Heart left ventricle (tissue), 16 donors: ENCODE measurements at regions not wholly inside any gene's neighbourhood (a gene's known extent, or its start where the extent isn't known, plus 50 kb on each side); places are given as distances from the start of the nearest gene placed in this dataset.

Experiments used
- ATAC-seq, 4 donors: fragments of 200-7000 bp; cut with Tn5 transposase; one replicate each; pipeline ENCODE4 v1.9.1; 2020 to 2022; ENCODE audit warnings: moderate library complexity in 4 of 4, mild to moderate bottlenecking in 3 of 4, moderate number of reproducible peaks in 1 of 4
- DNase-seq, 5 donors: peaks; one replicate each; pipeline ENCODE4 v3.0.0-alpha.2; 2020
- H3K27ac ChIP-seq, 12 donors: fragments of 200-600 bp; sonication (generic) in 4 of 12; one replicate each; pipeline versions ENCODE4 v1.5.0 to v1.8.0; 2016 to 2022; ENCODE audit warnings: mild to moderate bottlenecking in 2 of 12
- H3K27me3 ChIP-seq, 9 donors: fragments of 200-600 bp; sonication (generic) in 2 of 9; one replicate each; pipeline versions ENCODE4 v1.5.1 to v1.8.0; 2016 to 2022; ENCODE audit warnings: mild to moderate bottlenecking in 3 of 9
- H3K36me3 ChIP-seq, 9 donors: fragments of 200-600 bp; sonication (generic) in 2 of 9; one replicate each; pipeline versions ENCODE4 v1.5.0 to v1.8.0; 2018 to 2022; ENCODE audit warnings: mild to moderate bottlenecking in 2 of 9
- H3K4me1 ChIP-seq, 12 donors: fragments of 200-600 bp; sonication (generic) in 4 of 12; one replicate each; pipeline versions ENCODE4 v1.5.0 to v1.8.0; 2016 to 2022; ENCODE audit warnings: mild to moderate bottlenecking in 3 of 12
- H3K4me3 ChIP-seq, 12 donors: fragments of 200-600 bp; sonication (generic) in 4 of 12; one replicate each; pipeline versions ENCODE4 v1.5.0 to v1.8.0; 2017 to 2022; ENCODE audit warnings: mild to moderate bottlenecking in 9 of 12, moderate library complexity in 4 of 12
- H3K9me3 ChIP-seq, 12 donors: fragments of 200-600 bp; sonication (generic) in 4 of 12; one replicate each; pipeline versions ENCODE4 v1.5.0 to v1.8.0; 2016 to 2022; ENCODE audit warnings: mild to moderate bottlenecking in 1 of 12
- POLR2A ChIP-seq, 2 donors: fragments of 450-650 bp; IDR thresholded peaks; one replicate each; pipeline ENCODE4 v1.6.1; 2017; ENCODE audit warnings: antibody characterized with exemption in 2 of 2, mild to moderate bottlenecking in 2 of 2, moderate library complexity in 2 of 2
- WGBS, 4 donors: extraction: QIAGEN DNeasy Blood & Tissue Kit in 2 of 4; methylation state at CpG; one replicate each; pipeline versions ENCODE4 v1.1.5 to v1.1.7; 2013 to 2018; 5-methylcytosine and 5-hydroxymethylcytosine counted together
- intact Hi-C, 10 donors: fragments of 100-400 bp; cut with DNase I; formaldehyde crosslinking; loops; one replicate each; pipeline versions ENCODE4 v1.11.1 to v1.14.2; 2022
- TF ChIP-seq, protein P1 (sequence below), 12 donors: fragments of 200-600 bp; sonication (generic) in 4 of 12; IDR thresholded peaks; one replicate each; pipeline versions ENCODE4 v1.5.0 to v1.8.0; 2018 to 2022; ENCODE audit warnings: antibody characterized with exemption in 12 of 12, mild to moderate bottlenecking in 5 of 12
- donor health status: ischemic (EF 13 %, LVEDD 7.1; RV severe dilation, severe dysfunction).
- donor health status: healthy with polysubstance abuse.
- donor health status: DM: no; HTN: yes; CAD: no.
- donor health status: DM: no; HTN: no; CAD: no.
- donor health status: ischemic (EF 25% LVEDD 6.9; RV normal size, moderate dysfunction).
- donor health status: ischemic (EF 25% LVEDD 5.7; RV mildly dilated, moderate dysfunction).
- donor health status: healthy.
- donor health status: DM: yes; HTN: yes; CAD: no.
- donor health status: ischemic (EF 35%, LVEDD 5.7; RV mildly dilated, moderate dysfunction).
- donor health status: nonischemic (EF 11% LVEDD 7.7; RV severe dilation, severe dysfunction).
- donor health status: DM: yes; HTN: yes; CAD: no.
- donor health status: PGD.
- donor health status: ischemic (EF 29% LVEDD 5.4; RV normal size, mild dysfunction).
- donor health status: nonischemic (EF 23%, LVEDD 6.1; RV moderate dilation, normal function).

DNA sequence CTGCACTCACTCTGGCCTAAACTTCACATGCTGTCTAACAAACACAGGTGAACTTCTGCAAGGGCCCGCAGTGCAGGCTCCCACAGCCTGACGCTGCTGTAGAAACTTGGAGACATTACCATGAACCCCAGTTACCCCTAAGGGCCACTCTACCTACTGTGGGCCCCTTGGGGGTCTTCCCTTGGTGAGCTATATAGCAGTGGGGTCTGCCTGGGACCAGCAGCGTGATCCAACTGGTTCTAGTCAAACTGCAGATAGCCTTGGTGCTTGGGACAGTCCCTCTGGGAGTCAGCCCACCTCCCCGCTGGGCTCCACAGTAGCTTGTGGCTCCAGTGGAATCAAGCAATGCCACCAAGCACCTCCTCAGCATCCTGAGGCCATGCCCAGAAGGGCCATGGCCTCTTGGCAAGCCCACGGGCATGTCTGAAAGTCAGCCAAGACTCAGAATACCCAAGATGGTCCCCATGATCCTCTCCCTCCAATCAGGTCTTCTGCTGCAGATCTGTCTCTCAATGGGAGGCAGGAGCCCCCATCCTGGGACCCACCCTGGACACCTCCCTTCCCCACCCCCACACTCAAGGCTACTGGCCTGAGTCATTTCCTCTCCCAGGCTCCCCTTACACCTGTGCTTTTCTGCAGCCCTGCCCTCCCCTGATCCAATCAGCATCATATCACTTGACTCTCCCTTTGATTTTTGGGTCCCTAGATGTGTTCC, 230.0 kb upstream of the IRX1 start:
- Histone ChIP-seq H3K36me3 (no peaks in the 10 kb centered on the region), H3K27ac (no peak overlapping the region), H3K27me3 (peaks cover 0 to 10% (median 0%) of the 10 kb centered on the region in 9 donors), H3K9me3 (peaks cover 0 to 10% (median 0%) of the 10 kb centered on the region in 12 donors), H3K4me3 (no peak overlapping the region), H3K4me1 (no peaks in the 10 kb centered on the region)
- WGBS, 4 donors, result 83 to 88% (median 84%) methylated on average over 4 to 5 of the region's 5 CpGs
- DNase-seq (no peak), ATAC-seq (no peak)
- no peak for TF ChIP-seq POLR2A (IDR thresholded peaks at IDR 0.05)
- TF ChIP-seq, protein P1, sequence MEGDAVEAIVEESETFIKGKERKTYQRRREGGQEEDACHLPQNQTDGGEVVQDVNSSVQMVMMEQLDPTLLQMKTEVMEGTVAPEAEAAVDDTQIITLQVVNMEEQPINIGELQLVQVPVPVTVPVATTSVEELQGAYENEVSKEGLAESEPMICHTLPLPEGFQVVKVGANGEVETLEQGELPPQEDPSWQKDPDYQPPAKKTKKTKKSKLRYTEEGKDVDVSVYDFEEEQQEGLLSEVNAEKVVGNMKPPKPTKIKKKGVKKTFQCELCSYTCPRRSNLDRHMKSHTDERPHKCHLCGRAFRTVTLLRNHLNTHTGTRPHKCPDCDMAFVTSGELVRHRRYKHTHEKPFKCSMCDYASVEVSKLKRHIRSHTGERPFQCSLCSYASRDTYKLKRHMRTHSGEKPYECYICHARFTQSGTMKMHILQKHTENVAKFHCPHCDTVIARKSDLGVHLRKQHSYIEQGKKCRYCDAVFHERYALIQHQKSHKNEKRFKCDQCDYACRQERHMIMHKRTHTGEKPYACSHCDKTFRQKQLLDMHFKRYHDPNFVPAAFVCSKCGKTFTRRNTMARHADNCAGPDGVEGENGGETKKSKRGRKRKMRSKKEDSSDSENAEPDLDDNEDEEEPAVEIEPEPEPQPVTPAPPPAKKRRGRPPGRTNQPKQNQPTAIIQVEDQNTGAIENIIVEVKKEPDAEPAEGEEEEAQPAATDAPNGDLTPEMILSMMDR (IDR thresholded peaks at IDR 0.05), result no peak
- intact Hi-C loops, result no loop called here

GRCh38 chr5:3364941-3365340, 230.7 kb upstream of the IRX1 start:
- 65 to 72% (median 70%) methylated on average over 4 of the region's 4 CpGs for WGBS, 4 donors
- peaks cover 0 to 10% (median 0%) of the 10 kb centered on the region in 9 donors for H3K27me3 ChIP-seq
- H3K9me3 ChIP-seq, result peaks cover 0 to 13% (median 0%) of the 10 kb centered on the region in 12 donors
- H3K4me3 ChIP-seq, result no peak overlapping the region
- ATAC-seq (no peak), DNase-seq (no peak)
- intact Hi-C loops, result no loop called here
- no peaks in the 10 kb centered on the region for H3K36me3 ChIP-seq
- H3K27ac ChIP-seq, result no peak overlapping the region
- TF ChIP-seq, protein P1 (IDR thresholded peaks at IDR 0.05), result no peak
- TF ChIP-seq POLR2A (IDR thresholded peaks at IDR 0.05), result no peak
- H3K4me1 ChIP-seq, result no peaks in the 10 kb centered on the region

DNA sequence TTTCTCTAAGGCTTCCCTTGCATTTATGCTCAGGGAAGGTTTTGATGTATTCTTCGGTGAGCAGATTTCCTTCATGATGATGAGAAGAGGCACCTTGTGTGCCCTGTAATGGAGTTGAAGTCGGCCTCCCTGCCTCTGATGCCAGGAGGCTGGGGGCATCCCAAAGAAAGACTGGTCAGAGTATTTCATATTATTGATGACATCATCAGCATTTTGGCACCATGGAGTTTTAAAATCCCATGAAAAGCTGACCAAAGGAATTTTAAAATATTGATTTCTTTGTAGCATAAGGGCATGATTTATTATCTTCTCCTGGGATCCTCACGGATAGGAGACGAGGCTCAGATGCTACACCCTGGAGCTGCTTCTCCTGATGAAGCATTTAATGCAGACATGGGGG, 231.2 kb upstream of the IRX1 start:
- Histone ChIP-seq H3K27me3 (peaks cover 0 to 7% (median 0%) of the 10 kb centered on the region in 9 donors), H3K27ac (no peak overlapping the region)
- no peak for ATAC-seq

DNA sequence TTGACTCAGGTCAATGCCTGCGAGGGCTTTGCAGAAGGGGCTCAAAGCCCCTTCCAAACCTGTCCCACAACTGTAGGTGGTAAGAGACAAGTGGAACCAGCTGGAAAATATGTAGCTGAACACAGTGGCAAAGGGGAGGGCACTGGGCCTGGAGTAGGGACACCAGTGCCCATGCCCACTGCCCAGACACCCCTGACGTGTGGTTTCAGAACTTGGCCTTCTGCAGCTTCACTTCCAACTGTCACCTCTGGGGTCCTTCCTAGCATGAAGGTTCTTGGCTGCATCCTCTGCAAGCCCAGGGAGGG, 233.1 kb upstream of the IRX1 start:
- TF ChIP-seq, protein P1 (IDR thresholded peaks at IDR 0.05), result no peak
- no peak for TF ChIP-seq POLR2A (IDR thresholded peaks at IDR 0.05)
- WGBS, 4 donors, result 61 to 90% (median 83%) methylated on average over 2 of the region's 2 CpGs
- Histone ChIP-seq H3K4me1 (no peaks in the 10 kb centered on the region), H3K27me3 (no peaks in the 10 kb centered on the region), H3K27ac (no peak overlapping the region), H3K36me3 (no peaks in the 10 kb centered on the region), H3K4me3 (no peak overlapping the region), H3K9me3 (peaks cover 0 to 5% (median 0%) of the 10 kb centered on the region in 12 donors)
- DNase-seq, result no peak
- intact Hi-C loops, result no loop called here
- no peak for ATAC-seq

More for the DNA sequence above, 231.2 kb upstream of the IRX1 start:
- intact Hi-C loops, result no loop called here
- no peaks in the 10 kb centered on the region for H3K36me3 ChIP-seq
- no peak for TF ChIP-seq POLR2A (IDR thresholded peaks at IDR 0.05)
- TF ChIP-seq, protein P1 (IDR thresholded peaks at IDR 0.05), result no peak
- peaks cover 0 to 13% (median 0%) of the 10 kb centered on the region in 12 donors for H3K9me3 ChIP-seq
- H3K4me1 ChIP-seq, result no peaks in the 10 kb centered on the region
- no peak overlapping the region for H3K4me3 ChIP-seq
- WGBS, 4 donors, result 79 to 88% (median 85%) methylated on average over 4 of the region's 4 CpGs
- no peak for DNase-seq
